A549 (cell line): ENCODE measurements at regions not wholly inside any gene's neighbourhood (a gene's known extent, or its start where the extent isn't known, plus 50 kb on each side); places are given as distances from the start of the nearest gene placed in this dataset.

Experiments
- ATAC-seq, 2 experiments: fragments of 200-7000 bp in 1 of 2; fragments of >200 bp in 1 of 2; cut with Nextera tagmentation in 1 of 2; cut with Tn5 transposase in 1 of 2; 3 replicates each; pipeline versions ENCODE4 v1.8.0 to v1.9.1; 2018 to 2020; ENCODE audit warnings: mild to moderate bottlenecking in 1 of 2, moderate library complexity in 1 of 2
- CTCF ChIA-PET: fragments of 300-600 bp; sonication (Branson Sonifier 250); formaldehyde crosslinking; extraction: SDS; loops from one replicate; lab custom pipeline; 2021; ENCODE audit warnings: antibody characterized with exemption, inconsistent platforms; lab: Yijun Ruan, JAX
- POLR2A ChIA-PET: fragments of 350-600 bp; formaldehyde crosslinking; extraction: SDS; loops from one replicate; lab custom pipeline; 2021; ENCODE audit warnings: antibody characterized with exemption, inconsistent platforms; lab: Yijun Ruan, JAX
- DNase-seq, 2 experiments: peaks; one replicate each; pipeline versions ENCODE4 v3.0.0 to v3.0.0-alpha.2; 2011 to 2016; ENCODE audit warnings: low read depth in 1 of 2, low spot score in 1 of 2
- FAIRE-seq: peaks from 2 replicates; lab custom pipeline; 2011; peaks lifted over from hg19 to GRCh38; lab: Jason Lieb, UNC
- H3K27ac ChIP-seq, 2 experiments: fragments of >200 bp; sonication (Bioruptor Twin); formaldehyde crosslinking; 3 replicates each; pipeline ENCODE4 v1.5.1; 2016 to 2017
- H3K4me1 ChIP-seq: fragments of >200 bp; sonication (Bioruptor Twin); formaldehyde crosslinking; 3 replicates; pipeline ENCODE4 v1.6.1; 2016
- H3K4me2 ChIP-seq: fragments of >200 bp; sonication (Bioruptor Twin); formaldehyde crosslinking; 3 replicates; pipeline ENCODE4 v1.6.1; 2016
- H3K4me3 ChIP-seq: fragments of >200 bp; sonication (Bioruptor Twin); formaldehyde crosslinking; 3 replicates; pipeline ENCODE4 v1.5.1; 2016
- H3K9me3 ChIP-seq: fragments of >200 bp; sonication (Bioruptor Twin); formaldehyde crosslinking; 3 replicates; pipeline ENCODE4 v1.6.1; 2016
- CBX2 ChIP-seq: fragments of 200-600 bp; sonication (generic); IDR thresholded peaks from 2 replicates; pipeline ENCODE4 v1.6.1; 2016; ENCODE audit warnings: low read depth, mild to moderate bottlenecking, borderline replicate concordance
- CEBPB ChIP-seq, 2 experiments: fragments of >200 bp in 1 of 2; sonication (Bioruptor Twin) in 1 of 2; formaldehyde crosslinking in 1 of 2; IDR thresholded peaks; 2 replicates each; pipeline ENCODE4 v1.6.1; 2012 to 2016
- CHD2 ChIP-seq: fragments of 150-350 bp; IDR thresholded peaks from 2 replicates; pipeline ENCODE4 v1.6.1; 2014; ENCODE audit warnings: low read length; ENCODE audit not compliant: partially characterized antibody
- CHD4 ChIP-seq: fragments of 200-600 bp; sonication (generic); IDR thresholded peaks from 2 replicates; pipeline ENCODE4 v1.6.1; 2016; ENCODE audit warnings: antibody characterized with exemption, mild to moderate bottlenecking, borderline replicate concordance
- EHF ChIP-seq: fragments of 250-450 bp; sonication (Bioruptor Pico); IDR thresholded peaks from 2 replicates; pipeline ENCODE4 v1.5.0; 2020; ENCODE audit warnings: mild to moderate bottlenecking
- ESRRA ChIP-seq: fragments of 150-350 bp; IDR thresholded peaks from 2 replicates; pipeline ENCODE4 v1.6.1; 2014; ENCODE audit warnings: mild to moderate bottlenecking, low read length, borderline replicate concordance
- FOSL2 ChIP-seq, 2 experiments: fragments of 450-650 bp in 1 of 2; fragments of >200 bp in 1 of 2; sonication (Bioruptor Twin) in 1 of 2; formaldehyde crosslinking; IDR thresholded peaks; 2 replicates each; pipeline versions ENCODE4 v1.5.0 to v1.6.1; 2016 to 2020; ENCODE audit warnings: mild to moderate bottlenecking in 1 of 2, moderate library complexity in 1 of 2
- HOXA7 ChIP-seq: fragments of 250-450 bp; sonication (Bioruptor Pico); IDR thresholded peaks from 2 replicates; pipeline ENCODE4 v1.5.0; 2020; ENCODE audit warnings: mild to moderate bottlenecking, moderate library complexity
- KDM1A ChIP-seq: fragments of 200-600 bp; sonication (generic); IDR thresholded peaks from 2 replicates; pipeline ENCODE4 v1.6.1; 2016; ENCODE audit warnings: low read depth, mild to moderate bottlenecking
- NFE2L2 ChIP-seq: fragments of 150-350 bp; conservative IDR thresholded peaks from 2 replicates; pipeline ENCODE4 v1.6.1; 2014; ENCODE audit warnings: low read length
- NPAS2 ChIP-seq: fragments of 250-450 bp; sonication (Bioruptor Pico); IDR thresholded peaks from 2 replicates; pipeline ENCODE4 v1.8.0; 2022; ENCODE audit warnings: mild to moderate bottlenecking, moderate library complexity, borderline replicate concordance
- PHF8 ChIP-seq: fragments of 200-600 bp; sonication (generic); IDR thresholded peaks from 2 replicates; pipeline ENCODE4 v1.6.1; 2016; ENCODE audit warnings: low read depth, mild to moderate bottlenecking, antibody characterized with exemption, moderate library complexity, borderline replicate concordance
- RAD21 ChIP-seq, 2 experiments: fragments of >200 bp in 1 of 2; sonication (Bioruptor Twin) in 1 of 2; formaldehyde crosslinking in 1 of 2; IDR thresholded peaks in 1 of 2; conservative IDR thresholded peaks in 1 of 2; 2 replicates in 1 of 2; 3 replicates in 1 of 2; pipeline ENCODE4 v1.6.1; 2012 to 2018; ENCODE audit warnings: inconsistent platforms in 1 of 2
- RCOR1 ChIP-seq: fragments of 150-350 bp; IDR thresholded peaks from 2 replicates; pipeline ENCODE4 v1.6.1; 2014; ENCODE audit warnings: antibody characterized with exemption, low read length, low read depth
- REST ChIP-seq: fragments of 200-600 bp; sonication (generic); IDR thresholded peaks from 2 replicates; pipeline ENCODE4 v1.6.1; 2016; ENCODE audit warnings: antibody characterized with exemption, mild to moderate bottlenecking, moderate library complexity
- SMC3 ChIP-seq: fragments of >200 bp; sonication (Bioruptor Twin); formaldehyde crosslinking; IDR thresholded peaks from 3 replicates; pipeline ENCODE4 v1.6.1; 2018; ENCODE audit warnings: inconsistent platforms
- ZC3H11A ChIP-seq: fragments of 450-650 bp; IDR thresholded peaks from 2 replicates; pipeline ENCODE4 v1.6.1; 2014; ENCODE audit warnings: antibody characterized with exemption, mild to moderate bottlenecking
- ZFP36 ChIP-seq: fragments of 450-650 bp; IDR thresholded peaks from 2 replicates; pipeline ENCODE4 v1.6.1; 2014; ENCODE audit warnings: borderline replicate concordance; ENCODE audit not compliant: partially characterized antibody
- ZSCAN20 ChIP-seq: fragments of 250-450 bp; sonication (Bioruptor Pico); IDR thresholded peaks from 2 replicates; pipeline ENCODE4 v1.8.0; 2022; ENCODE audit warnings: mild to moderate bottlenecking, moderate library complexity
- WGBS: methylation state at CpG from one replicate; pipeline ENCODE4 v1.1.6; 2017; ENCODE audit errors: missing lambda C conversion rate; 5-methylcytosine and 5-hydroxymethylcytosine counted together
- TF ChIP-seq, protein P1 (sequence below): fragments of >200 bp; sonication (Bioruptor Twin); formaldehyde crosslinking; IDR thresholded peaks from 3 replicates; pipeline ENCODE4 v1.5.1; 2016

- no peak overlapping the region for H3K4me2 ChIP-seq
- H3K27ac ChIP-seq, result 0 out of 6 replicates have a peak overlapping the region, but pooled peaks of 1 of the 2 experiments have one; percentile 9
- no peak for DNase-seq
- H3K4me3 ChIP-seq, result no peak overlapping the region
- TF ChIP-seq NFE2L2 (no peak), ZSCAN20 (CRISPR knock-in tag) (no peak), CHD2 (no peak), ZC3H11A (no peak), RCOR1 (no peak), FOSL2 (IDR thresholded peaks at IDR 0.05) (no peak), FOSL2 (CRISPR knock-in tag; IDR thresholded peaks at IDR 0.05) (no peak), SMC3 (no peak), NPAS2 (CRISPR knock-in tag) (no peak), EHF (CRISPR knock-in tag) (no peak), HOXA7 (no peak), CEBPB (IDR thresholded peaks at IDR 0.05) (no peak), CBX2 (no peak), CHD4 (no peak), PHF8 (no peak), RAD21 (conservative IDR thresholded peaks at IDR 0.05 in 1 of 2, IDR thresholded peaks at IDR 0.05 in 1 of 2) (no peak), REST (no peak), ZFP36 (no peak), ESRRA (no peak), KDM1A (no peak)
- TF ChIP-seq, protein P1, sequence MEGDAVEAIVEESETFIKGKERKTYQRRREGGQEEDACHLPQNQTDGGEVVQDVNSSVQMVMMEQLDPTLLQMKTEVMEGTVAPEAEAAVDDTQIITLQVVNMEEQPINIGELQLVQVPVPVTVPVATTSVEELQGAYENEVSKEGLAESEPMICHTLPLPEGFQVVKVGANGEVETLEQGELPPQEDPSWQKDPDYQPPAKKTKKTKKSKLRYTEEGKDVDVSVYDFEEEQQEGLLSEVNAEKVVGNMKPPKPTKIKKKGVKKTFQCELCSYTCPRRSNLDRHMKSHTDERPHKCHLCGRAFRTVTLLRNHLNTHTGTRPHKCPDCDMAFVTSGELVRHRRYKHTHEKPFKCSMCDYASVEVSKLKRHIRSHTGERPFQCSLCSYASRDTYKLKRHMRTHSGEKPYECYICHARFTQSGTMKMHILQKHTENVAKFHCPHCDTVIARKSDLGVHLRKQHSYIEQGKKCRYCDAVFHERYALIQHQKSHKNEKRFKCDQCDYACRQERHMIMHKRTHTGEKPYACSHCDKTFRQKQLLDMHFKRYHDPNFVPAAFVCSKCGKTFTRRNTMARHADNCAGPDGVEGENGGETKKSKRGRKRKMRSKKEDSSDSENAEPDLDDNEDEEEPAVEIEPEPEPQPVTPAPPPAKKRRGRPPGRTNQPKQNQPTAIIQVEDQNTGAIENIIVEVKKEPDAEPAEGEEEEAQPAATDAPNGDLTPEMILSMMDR, result no peak
- TF ChIP-seq, all 56 proteins: peak for 0
- ChIA-PET POLR2A (no interaction called here), CTCF (interaction anchor here (1.3 kb wide), 1 partner anchor 46 kb away, joined by 3 read pairs; no protein-coding TSS in a partner anchor)
- H3K4me1 ChIP-seq, result peaks cover 9% of the 10 kb centered on the region; the same call in 2 of the 3 replicates
- no peak for ATAC-seq
- 85% methylated on average over 5 of the region's 5 CpGs for whole genome bisulfite sequencing
- no peak for FAIRE-seq
- no peaks in the 10 kb centered on the region for H3K9me3 ChIP-seq
Observed at GRCh38 chr20:50363479-50363878, 146.7 kb upstream of the PTPN1 start.

- no peak for TF ChIP-seq ZC3H11A
- Histone ChIP-seq H3K27ac (peak overlapping the region in 1 of 2 experiments; percentile 47; a peak in 3 of 6 replicates), H3K9me3 (no peaks in the 10 kb centered on the region), H3K4me2 (no peak overlapping the region), H3K4me1 (peaks cover 19% of the 10 kb centered on the region), H3K4me3 (no peak overlapping the region)
- no peak for FAIRE-seq
- ChIA-PET POLR2A (no interaction called here), CTCF (interaction anchor here (0.6 kb wide), 2 partner anchors 302 to 406 kb away, joined by 3 read pairs; no protein-coding TSS in a partner anchor)
- DNase-seq, result no peak
- WGBS, result 24% methylated on average over 6 of the region's 6 CpGs
- no peak for ATAC-seq
Observed at GRCh38 chr20:50364542-50364941, 145.6 kb upstream of the PTPN1 start.
